Eye (tissue), 1 donor: ENCODE measurements at regions not wholly inside any gene's neighbourhood (a gene's known extent, or its start where the extent isn't known, plus 50 kb on each side); places are given as distances from the start of the nearest gene placed in this dataset.
A peak's percentile ranks its signal among the peaks of the same experiment; 100 is the strongest.

Source experiments
- DNase-seq: peaks from one replicate; pipeline ENCODE4 v3.0.0-alpha.2; 2015

- DNase-seq: no peak
Observed at GRCh38 chr3:190252080-190252479, 70.2 kb downstream of the CLDN1 start.

GRCh38 chr3:190249414-190249813, 72.8 kb downstream of the CLDN1 start:
- DNase-seq: no peak

GRCh38 chr3:190242147-190242546, 80.1 kb downstream of the CLDN1 start:
- no peak for DNase-seq

- DNase-seq: no peak
Observed at GRCh38 chr3:190239325-190239724, 82.9 kb downstream of the CLDN1 start.

- no peak for DNase-seq
Observed at GRCh38 chr3:190238871-190239270, 83.4 kb downstream of the CLDN1 start.

GRCh38 chr3:190234621-190235020, 87.6 kb downstream of the CLDN1 start:
- no peak for DNase-seq

GRCh38 chr3:190229632-190230424, 92.4 kb downstream of the CLDN1 start:
- DNase-seq: no peak

GRCh38 chr3:190227064-190227463, 95.2 kb downstream of the CLDN1 start:
- no peak for DNase-seq

- DNase-seq: peak; percentile 67
Observed at GRCh38 chr3:190224863-190225692, 97.2 kb downstream of the CLDN1 start.

- no peak for DNase-seq
Observed at GRCh38 chr3:190224456-190224855, 97.8 kb downstream of the CLDN1 start.

- no peak for DNase-seq
Observed at GRCh38 chr3:190222916-190223315, 99.3 kb downstream of the CLDN1 start.

GRCh38 chr3:190222360-190222759, 99.9 kb downstream of the CLDN1 start:
- no peak for DNase-seq

- DNase-seq: no peak
Observed at GRCh38 chr3:190220362-190220761, 99.7 kb upstream of the P3H2 start.

GRCh38 chr3:190217081-190217480, 96.4 kb upstream of the P3H2 start:
- DNase-seq: no peak

- DNase-seq: no peak
Observed at GRCh38 chr3:190213727-190214126, 93.0 kb upstream of the P3H2 start.

GRCh38 chr3:190210608-190211007, 89.9 kb upstream of the P3H2 start:
- DNase-seq: no peak

- no peak for DNase-seq
Observed at GRCh38 chr3:190209533-190209932, 88.8 kb upstream of the P3H2 start.

- DNase-seq: no peak
Observed at GRCh38 chr3:190208196-190208595, 87.5 kb upstream of the P3H2 start.

- no peak for DNase-seq
Observed at GRCh38 chr3:190205739-190206138, 85.0 kb upstream of the P3H2 start.

GRCh38 chr3:190204200-190204599, 83.5 kb upstream of the P3H2 start:
- DNase-seq: no peak

GRCh38 chr3:190197346-190197763, 76.7 kb upstream of the P3H2 start:
- DNase-seq: no peak

- no peak for DNase-seq
Observed at GRCh38 chr3:190194506-190194905, 73.8 kb upstream of the P3H2 start.

GRCh38 chr3:190193210-190193609, 72.5 kb upstream of the P3H2 start:
- DNase-seq: no peak

- peak; percentile 19 for DNase-seq
Observed at GRCh38 chr3:190192739-190193138, 72.0 kb upstream of the P3H2 start.
